GM21423 (cell line): ENCODE measurements at regions not wholly inside any gene's neighbourhood (a gene's known extent, or its start where the extent isn't known, plus 50 kb on each side); places are given as distances from the start of the nearest gene placed in this dataset.

Experiments
- ATAC-seq: cut with Tn5 transposase; IDR thresholded peaks from one replicate; pipeline ENCODE4 v1.9.1; 2021; ENCODE audit warnings: mild to moderate bottlenecking, moderate library complexity; ENCODE audit not compliant: unreplicated experiment

DNA sequence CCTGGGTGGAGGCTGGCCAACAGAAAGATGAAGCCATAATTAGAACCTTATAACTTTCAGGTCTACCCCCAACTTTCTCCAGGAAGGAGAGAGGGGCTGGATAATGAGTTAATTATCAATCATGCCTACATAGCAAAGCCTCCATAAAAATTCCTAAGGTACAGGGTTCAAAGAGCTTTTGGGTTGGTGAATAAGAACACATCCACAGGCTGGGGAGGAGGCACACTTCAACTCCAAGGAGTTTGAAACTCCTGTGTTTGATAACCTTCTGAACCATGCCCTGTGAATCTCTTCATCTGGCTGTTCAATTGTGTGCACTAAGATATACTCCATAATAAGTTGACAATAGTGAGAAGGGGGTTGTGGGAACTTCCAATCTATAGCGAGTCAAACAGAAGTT, 552.3 kb downstream of the TDRD15 start:
- ATAC-seq: no peak

- no peak for ATAC-seq
Measured at GRCh38 chr2:21676676-21677075, 552.9 kb downstream of the TDRD15 start.

DNA sequence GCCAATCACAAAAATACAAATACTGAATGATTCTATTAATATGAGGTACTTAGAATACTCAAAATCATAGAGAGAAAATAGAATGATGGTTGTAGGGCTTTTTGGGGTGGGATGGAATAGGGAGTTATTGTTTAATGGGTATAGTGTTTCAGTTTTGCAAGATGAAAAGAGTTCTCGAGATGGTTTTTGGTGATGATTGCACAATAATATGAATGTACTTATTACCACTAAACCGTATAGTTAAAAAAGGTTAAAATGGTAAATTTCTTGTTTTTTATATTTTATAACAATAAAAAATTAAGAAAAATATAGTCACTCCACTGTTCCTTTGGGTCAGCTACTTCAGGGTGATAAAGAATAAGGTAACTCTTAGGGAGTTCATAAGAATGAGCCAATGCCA, 560.1 kb downstream of the TDRD15 start:
- no peak for ATAC-seq

DNA sequence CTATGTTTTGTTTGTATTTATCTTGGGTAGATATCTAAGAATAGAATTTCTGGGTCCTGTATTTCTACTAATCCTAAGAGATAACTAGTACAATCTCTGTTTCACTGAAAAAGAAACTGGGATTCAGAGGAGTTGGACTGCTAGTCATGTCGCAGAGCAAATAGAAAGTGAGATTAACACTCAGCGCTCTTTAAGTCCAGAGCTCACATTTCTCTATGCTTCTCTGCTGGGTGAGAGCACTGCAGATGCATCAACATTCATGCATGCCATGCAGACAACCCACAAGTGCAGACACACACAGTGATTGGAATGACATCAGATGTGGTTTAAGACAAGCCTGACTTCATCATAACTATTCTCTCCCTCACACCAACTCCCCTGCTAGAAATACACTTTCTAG, 563.8 kb downstream of the TDRD15 start:
- no peak for ATAC-seq

- no peak for ATAC-seq
Measured at GRCh38 chr2:21690005-21690404, 566.2 kb downstream of the TDRD15 start.

DNA sequence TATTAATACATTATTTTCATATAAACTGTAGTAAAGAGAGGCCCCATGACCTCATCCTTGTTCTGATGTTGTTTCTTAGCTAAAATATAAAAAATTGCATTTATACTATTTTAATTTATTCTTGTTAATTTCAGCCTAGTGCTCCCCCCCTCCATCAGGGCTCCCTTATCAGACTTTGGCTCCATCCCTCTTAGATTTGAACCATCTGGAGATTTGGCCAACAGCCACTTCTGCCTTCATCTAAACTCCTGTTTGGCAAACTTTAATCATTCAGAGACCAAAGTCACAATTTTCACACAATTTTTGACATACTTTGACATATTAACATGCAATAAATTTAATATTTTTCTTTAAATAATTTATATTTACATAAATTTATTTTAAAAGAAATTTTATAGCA, 569.3 kb downstream of the TDRD15 start:
- ATAC-seq: no peak

GRCh38 chr2:21694079-21694878, 570.5 kb downstream of the TDRD15 start:
- no peak for ATAC-seq

- no peak for ATAC-seq
Measured at GRCh38 chr2:21696900-21697299, 573.1 kb downstream of the TDRD15 start.

DNA sequence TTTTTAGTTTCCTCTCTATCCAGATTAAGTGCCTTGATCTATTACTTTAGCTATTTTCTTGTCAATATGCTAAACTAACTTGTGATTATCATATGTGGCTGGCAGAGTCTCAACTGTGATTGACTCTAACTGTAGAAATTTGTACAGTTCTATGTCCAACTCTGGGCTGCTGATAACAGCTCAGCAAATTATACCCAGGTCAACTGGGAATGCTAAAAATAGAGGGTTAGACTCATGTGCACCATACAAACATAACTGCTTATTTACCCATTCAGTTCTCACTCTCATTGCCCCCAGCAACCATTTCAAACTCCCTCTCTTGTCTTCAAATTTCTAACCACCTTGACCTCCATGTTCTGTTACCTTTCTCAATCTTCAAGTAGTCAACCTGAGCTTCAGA, 576.9 kb downstream of the TDRD15 start:
- ATAC-seq: no peak

- no peak for ATAC-seq
Measured at GRCh38 chr2:21710031-21710430, 586.3 kb downstream of the TDRD15 start.

DNA sequence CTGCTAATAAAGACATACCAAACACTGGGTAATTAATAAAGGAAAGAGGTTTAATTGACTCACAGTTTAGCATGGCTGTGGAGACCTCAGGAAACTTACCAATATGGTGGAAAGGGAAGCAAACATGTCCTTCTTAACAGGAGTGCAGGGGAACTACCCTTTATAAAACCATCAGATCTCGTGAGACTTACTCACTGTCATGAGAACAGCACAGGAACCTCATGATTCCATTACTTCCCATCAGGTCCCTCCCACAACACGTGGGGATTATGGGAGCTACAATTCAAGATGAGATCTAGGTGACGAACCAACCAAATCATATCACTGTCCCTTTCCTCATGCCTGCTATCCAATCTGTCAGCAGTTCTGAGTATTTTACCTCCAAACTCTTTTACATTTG, 586.7 kb downstream of the TDRD15 start:
- ATAC-seq: no peak

GRCh38 chr2:21715887-21716286, 592.1 kb downstream of the TDRD15 start:
- no peak for ATAC-seq

DNA sequence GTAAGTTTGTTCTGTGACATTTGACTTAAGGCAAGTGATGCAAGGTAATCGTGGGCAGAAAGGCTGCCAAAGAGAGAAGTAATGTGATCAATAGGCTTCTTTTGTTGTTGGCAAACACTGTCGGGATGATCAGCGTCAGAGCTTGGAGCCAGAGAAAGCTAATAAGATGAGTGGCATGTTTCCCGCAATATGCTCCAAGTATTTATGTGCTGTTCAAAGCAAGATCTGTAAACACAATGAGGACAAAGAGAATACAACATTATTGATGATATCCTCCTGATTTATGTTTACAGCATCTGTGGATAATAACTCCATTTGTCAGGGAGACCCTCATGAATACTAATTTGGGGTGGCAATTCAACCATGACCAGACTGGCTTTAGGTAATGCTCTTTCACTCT, 603.3 kb downstream of the TDRD15 start:
- ATAC-seq: no peak

DNA sequence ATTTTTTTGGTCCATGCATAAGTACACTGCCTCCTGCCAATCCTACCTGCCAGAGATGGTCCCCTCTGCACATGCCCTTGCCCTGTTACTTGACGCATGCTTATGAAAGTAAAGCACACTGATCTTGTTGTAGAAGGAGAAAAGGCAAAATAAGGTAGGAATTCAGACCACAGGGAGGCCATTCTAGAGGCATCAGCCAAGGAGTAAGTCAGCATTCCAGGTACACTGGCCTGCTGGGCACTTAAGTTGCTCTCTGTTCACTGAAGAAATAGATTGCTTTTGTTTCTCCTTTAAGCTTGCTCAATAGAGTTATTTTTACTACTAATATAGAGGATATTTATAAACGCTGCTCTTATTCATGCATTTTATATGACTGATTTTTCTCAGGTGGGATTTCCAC, 604.4 kb downstream of the TDRD15 start:
- ATAC-seq: no peak

DNA sequence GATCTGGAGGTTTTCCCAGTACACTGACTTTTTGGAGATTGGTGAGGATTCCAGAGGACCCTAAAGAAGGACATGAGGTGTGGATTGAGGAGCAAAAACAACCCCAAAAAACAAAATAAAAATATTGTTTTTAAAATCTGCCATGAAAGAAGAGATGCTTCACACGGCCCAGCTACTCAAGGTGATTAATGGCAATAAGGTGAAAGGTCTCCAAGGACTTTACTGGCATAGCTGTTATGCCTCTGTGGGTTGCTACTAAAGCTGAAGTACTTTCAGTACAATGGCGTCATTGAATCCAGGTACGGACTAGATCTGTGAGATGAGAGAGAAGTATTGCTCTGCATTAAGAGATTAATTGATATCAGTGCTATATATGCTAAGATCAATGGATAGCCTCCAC, 606.4 kb downstream of the TDRD15 start:
- ATAC-seq: no peak

GRCh38 chr2:21740484-21740883, 616.7 kb downstream of the TDRD15 start:
- ATAC-seq: no peak

- no peak for ATAC-seq
Measured at GRCh38 chr2:21746499-21746898, 622.7 kb downstream of the TDRD15 start.

- ATAC-seq: no peak
Measured at GRCh38 chr2:21748501-21748900, 624.7 kb downstream of the TDRD15 start.

GRCh38 chr2:21754164-21754788, 630.5 kb downstream of the TDRD15 start:
- ATAC-seq: no peak

- ATAC-seq: no peak
Measured at GRCh38 chr2:21757805-21758430, 634.1 kb downstream of the TDRD15 start.

GRCh38 chr2:21759819-21760218, 636.1 kb downstream of the TDRD15 start:
- no peak for ATAC-seq

GRCh38 chr2:21761361-21761760, 637.6 kb downstream of the TDRD15 start:
- no peak for ATAC-seq
